ENCODE measurements at regions not wholly inside any gene's neighbourhood (a gene's known extent, or its start where the extent isn't known, plus 50 kb on each side); places are given as distances from the start of the nearest gene placed in this dataset.

DNA sequence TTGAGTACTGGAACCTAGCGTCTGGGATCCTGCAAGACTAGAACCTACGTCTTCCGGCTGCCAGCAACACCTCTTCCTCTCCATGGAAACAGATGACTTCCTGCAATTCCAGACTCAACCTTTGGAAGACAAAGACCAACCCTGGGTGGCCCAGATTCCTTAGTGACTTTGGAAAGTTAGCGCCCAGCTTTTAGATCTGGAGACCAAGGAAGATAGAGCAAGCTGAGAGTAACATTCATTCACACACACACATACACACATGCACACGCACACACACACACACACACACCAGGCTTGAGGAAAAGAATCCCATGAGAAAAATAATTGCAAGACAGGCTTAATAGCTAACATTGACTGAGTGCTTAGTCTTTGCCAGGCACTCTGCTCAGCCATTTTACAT is 788.9 kb downstream of the UQCRFS1 start:
- DNase-seq (ENCODE audit: extremely low spot score) = no peak
- TF ChIP-seq SUZ12 (IDR thresholded peaks at IDR 0.05) (no peak), ZNF384 (IDR thresholded peaks at IDR 0.05) (no peak), ARNT (IDR thresholded peaks at IDR 0.05) (no peak), FOXM1 (IDR thresholded peaks at IDR 0.05; ENCODE audit: borderline replicate concordance) (no peak), HDGF (IDR thresholded peaks at IDR 0.05; ENCODE audit: borderline replicate concordance) (no peak), L3MBTL2 (conservative IDR thresholded peaks at IDR 0.05) (no peak), CTBP1 (IDR thresholded peaks at IDR 0.05; ENCODE audit: borderline replicate concordance) (no peak), BHLHE40 (IDR thresholded peaks at IDR 0.05; ENCODE audit: borderline replicate concordance) (no peak), FOXA1 (IDR thresholded peaks at IDR 0.05) (no peak), FOXK2 (IDR thresholded peaks at IDR 0.05) (no peak), LEF1 (IDR thresholded peaks at IDR 0.05; ENCODE audit: borderline replicate concordance) (no peak), ELF4 (IDR thresholded peaks at IDR 0.05) (no peak), TARDBP (IDR thresholded peaks at IDR 0.05) (no peak), NFRKB (IDR thresholded peaks at IDR 0.05) (no peak), SP1 (IDR thresholded peaks at IDR 0.05) (no peak)
- TF ChIP-seq, protein P1, sequence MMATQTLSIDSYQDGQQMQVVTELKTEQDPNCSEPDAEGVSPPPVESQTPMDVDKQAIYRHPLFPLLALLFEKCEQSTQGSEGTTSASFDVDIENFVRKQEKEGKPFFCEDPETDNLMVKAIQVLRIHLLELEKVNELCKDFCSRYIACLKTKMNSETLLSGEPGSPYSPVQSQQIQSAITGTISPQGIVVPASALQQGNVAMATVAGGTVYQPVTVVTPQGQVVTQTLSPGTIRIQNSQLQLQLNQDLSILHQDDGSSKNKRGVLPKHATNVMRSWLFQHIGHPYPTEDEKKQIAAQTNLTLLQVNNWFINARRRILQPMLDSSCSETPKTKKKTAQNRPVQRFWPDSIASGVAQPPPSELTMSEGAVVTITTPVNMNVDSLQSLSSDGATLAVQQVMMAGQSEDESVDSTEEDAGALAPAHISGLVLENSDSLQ (IDR thresholded peaks at IDR 0.05) = no peak
- ChIA-PET POLR2A (no interaction called here), CTCF (no interaction called here)

DNA sequence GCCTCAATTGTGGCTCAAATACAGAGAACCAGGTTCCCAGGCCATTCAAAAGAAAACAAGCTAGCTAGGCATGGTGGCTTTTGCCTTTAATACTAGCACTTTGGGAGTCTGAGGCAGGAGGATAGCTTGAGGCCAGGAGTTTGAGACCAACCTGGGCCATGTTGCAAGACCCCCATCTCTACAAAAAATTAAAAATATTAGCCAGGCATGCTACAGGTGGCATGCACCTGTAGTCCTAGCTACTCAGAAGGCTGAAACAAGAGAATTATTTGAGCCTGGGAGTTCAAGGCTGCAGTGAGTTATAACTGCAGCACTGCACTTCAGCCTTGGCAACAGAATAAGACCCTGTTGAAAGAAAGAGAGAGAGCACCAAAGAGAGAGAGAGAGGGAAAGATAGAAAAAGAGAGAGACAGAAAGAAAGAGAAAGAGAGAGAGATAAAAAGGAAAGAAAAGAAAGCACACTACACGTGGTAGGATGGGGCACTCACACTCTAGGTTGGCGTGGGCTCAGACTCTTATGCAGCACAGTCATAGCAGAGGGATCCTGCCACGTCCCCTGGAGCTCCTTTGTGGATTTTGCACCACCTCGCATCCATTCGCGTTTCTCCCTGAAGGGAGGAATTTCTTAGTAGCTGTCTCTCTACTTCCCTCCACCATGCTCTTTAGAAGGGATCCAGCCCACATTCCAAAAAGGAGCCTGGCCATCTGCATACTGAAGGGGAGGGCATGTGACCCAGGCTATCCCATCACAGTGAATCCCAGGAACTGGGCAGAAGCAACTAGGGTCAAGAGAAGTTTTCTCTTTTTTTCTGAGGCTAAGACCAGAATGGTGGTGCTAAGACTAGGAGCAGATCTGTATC is 789.9 kb downstream of the UQCRFS1 start:
- POLR2A ChIA-PET = no interaction called here
- CTCF ChIA-PET = no interaction called here
- no peak for DNase-seq (ENCODE audit: extremely low spot score)
- TF ChIP-seq TARDBP (IDR thresholded peaks at IDR 0.05) = no peak

DNA sequence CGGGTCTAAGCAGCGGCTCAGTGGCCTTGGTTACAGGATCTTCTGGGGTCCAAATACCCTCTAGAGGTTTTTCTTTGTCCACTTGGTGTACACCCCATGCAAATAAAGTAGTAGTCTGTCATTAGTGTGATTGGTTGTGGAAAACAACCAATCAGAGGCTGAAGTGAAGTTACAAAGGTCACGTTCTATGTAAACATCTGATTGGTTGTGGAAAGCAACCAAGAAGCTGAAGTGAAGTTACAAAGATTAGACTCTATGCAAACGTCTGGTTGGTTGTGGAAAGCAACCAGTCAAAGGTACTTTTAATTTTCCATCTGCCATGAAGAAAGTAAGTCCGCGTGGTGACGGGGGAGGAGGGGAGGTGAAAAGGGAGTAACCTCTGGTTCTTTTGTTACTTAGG is 790.9 kb downstream of the UQCRFS1 start:
- ChIA-PET POLR2A (no interaction called here), CTCF (no interaction called here)
- DNase-seq (ENCODE audit: extremely low spot score) = no peak
- TF ChIP-seq FOXA1 (IDR thresholded peaks at IDR 0.05) (no peak), HDGF (IDR thresholded peaks at IDR 0.05; ENCODE audit: borderline replicate concordance) (no peak), TARDBP (IDR thresholded peaks at IDR 0.05) (no peak), CTBP1 (IDR thresholded peaks at IDR 0.05; ENCODE audit: borderline replicate concordance) (no peak), L3MBTL2 (conservative IDR thresholded peaks at IDR 0.05) (no peak), FOXM1 (IDR thresholded peaks at IDR 0.05; ENCODE audit: borderline replicate concordance) (no peak), NFRKB (IDR thresholded peaks at IDR 0.05) (no peak), SUZ12 (IDR thresholded peaks at IDR 0.05) (no peak), SP1 (IDR thresholded peaks at IDR 0.05) (no peak), BHLHE40 (IDR thresholded peaks at IDR 0.05; ENCODE audit: borderline replicate concordance) (no peak), ARNT (IDR thresholded peaks at IDR 0.05) (no peak), ELF4 (IDR thresholded peaks at IDR 0.05) (no peak), LEF1 (IDR thresholded peaks at IDR 0.05; ENCODE audit: borderline replicate concordance) (no peak), FOXK2 (IDR thresholded peaks at IDR 0.05) (no peak), ZNF384 (IDR thresholded peaks at IDR 0.05) (no peak)
- TF ChIP-seq, protein P1 (IDR thresholded peaks at IDR 0.05) = no peak

DNA sequence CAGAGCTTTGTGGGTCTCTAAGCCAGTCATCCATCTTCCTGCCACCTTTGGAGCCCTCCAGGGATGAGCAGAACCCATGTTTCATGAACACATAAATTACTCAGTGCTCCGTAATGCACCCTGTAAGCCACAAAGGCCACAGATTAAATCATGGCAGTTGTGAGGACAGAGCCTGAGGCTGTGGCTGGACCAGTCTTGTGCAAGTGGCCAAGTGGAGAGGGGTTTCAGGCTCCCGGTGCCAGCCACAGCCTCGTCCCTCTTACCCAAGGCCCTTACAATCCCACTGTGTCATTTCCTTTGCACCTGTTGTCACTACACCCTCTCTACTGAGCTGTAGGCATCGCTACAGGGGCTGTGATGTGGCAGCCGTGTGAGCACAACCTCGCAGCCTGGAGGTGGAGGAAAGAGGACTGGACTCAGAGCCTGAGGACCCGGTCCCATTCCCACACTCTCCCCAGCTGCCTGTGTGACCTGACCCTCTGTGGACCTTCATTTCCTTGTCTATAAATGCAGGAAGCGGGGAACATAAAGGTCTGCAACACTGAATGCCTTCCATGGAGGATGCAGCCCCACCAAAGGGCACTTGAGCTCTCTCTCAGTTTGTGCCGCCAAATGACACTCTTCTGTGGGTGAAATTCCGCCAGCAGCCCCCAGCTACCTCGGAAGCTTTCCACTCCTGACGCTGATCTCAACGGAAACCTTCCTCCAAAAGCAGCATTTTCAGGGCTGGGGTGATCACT is 792.0 kb downstream of the UQCRFS1 start:
- CTCF ChIA-PET = no interaction called here
- POLR2A ChIA-PET = no interaction called here
- DNase-seq (ENCODE audit: extremely low spot score) = no peak

DNA sequence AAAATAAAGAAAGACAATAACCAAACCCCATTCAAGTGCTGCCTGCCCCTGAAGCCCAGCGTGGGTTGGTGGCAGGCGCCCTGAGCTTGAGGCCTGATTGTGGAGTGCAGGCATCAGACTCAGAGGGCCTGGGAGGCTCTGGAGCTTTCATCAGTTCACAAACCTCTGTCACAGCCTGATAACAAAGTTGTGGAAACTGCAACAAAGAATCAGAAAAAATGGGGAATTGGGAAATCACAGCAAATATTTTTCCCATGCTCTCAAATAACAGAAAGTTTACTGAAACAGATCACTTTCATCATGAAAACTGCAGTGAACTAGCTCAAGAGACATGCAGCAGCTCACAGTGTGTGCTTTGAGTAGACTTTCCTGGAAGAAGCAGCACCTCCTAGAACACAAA is 793.6 kb downstream of the UQCRFS1 start:
- DNase-seq (ENCODE audit: extremely low spot score) = no peak
- POLR2A ChIA-PET = no interaction called here
- CTCF ChIA-PET = no interaction called here
- TF ChIP-seq L3MBTL2 (conservative IDR thresholded peaks at IDR 0.05) = no peak
- no peak for TF ChIP-seq BHLHE40 (IDR thresholded peaks at IDR 0.05; ENCODE audit: borderline replicate concordance)
- TF ChIP-seq SP1 (IDR thresholded peaks at IDR 0.05) = no peak
- no peak for TF ChIP-seq LEF1 (IDR thresholded peaks at IDR 0.05; ENCODE audit: borderline replicate concordance)
- TF ChIP-seq ELF4 (IDR thresholded peaks at IDR 0.05) = no peak
- TF ChIP-seq ZNF384 (IDR thresholded peaks at IDR 0.05) = no peak

More for the DNA sequence above, 792.0 kb downstream of the UQCRFS1 start:
- TF ChIP-seq HDGF (IDR thresholded peaks at IDR 0.05; ENCODE audit: borderline replicate concordance) (no peak), L3MBTL2 (conservative IDR thresholded peaks at IDR 0.05) (no peak), FOXA1 (IDR thresholded peaks at IDR 0.05) (no peak), ARNT (IDR thresholded peaks at IDR 0.05) (no peak), LEF1 (IDR thresholded peaks at IDR 0.05; ENCODE audit: borderline replicate concordance) (no peak), FOXM1 (IDR thresholded peaks at IDR 0.05; ENCODE audit: borderline replicate concordance) (no peak), ELF4 (IDR thresholded peaks at IDR 0.05) (no peak), SP1 (IDR thresholded peaks at IDR 0.05) (no peak), FOXK2 (IDR thresholded peaks at IDR 0.05) (no peak), ZNF384 (IDR thresholded peaks at IDR 0.05) (no peak)

DNA sequence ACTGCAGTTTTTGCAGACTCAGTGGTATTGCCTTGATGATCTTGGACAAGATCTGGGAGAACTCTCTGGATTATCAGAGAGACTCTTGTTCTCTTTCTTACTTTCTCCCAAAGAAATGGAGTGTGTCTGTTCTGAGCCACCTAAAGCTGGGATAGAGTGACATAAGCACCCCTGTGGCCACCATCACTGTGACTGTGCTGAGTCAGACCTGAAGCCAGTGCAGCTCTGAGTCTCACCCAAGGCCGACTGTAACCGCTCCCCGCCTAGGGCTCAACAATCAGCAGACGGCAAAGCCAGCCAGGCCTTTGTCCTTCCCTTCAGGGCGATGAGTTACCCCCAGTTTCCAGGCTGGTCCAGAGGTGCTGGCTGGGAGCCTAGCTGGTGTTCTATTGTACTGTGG is 795.6 kb downstream of the UQCRFS1 start:
- TF ChIP-seq FOXM1 (IDR thresholded peaks at IDR 0.05; ENCODE audit: borderline replicate concordance) (no peak), L3MBTL2 (conservative IDR thresholded peaks at IDR 0.05) (no peak), TARDBP (IDR thresholded peaks at IDR 0.05) (no peak), NFRKB (IDR thresholded peaks at IDR 0.05) (no peak), HDGF (IDR thresholded peaks at IDR 0.05; ENCODE audit: borderline replicate concordance) (no peak), FOXA1 (IDR thresholded peaks at IDR 0.05) (no peak), ELF4 (IDR thresholded peaks at IDR 0.05) (no peak), ARNT (IDR thresholded peaks at IDR 0.05) (no peak), CTBP1 (IDR thresholded peaks at IDR 0.05; ENCODE audit: borderline replicate concordance) (no peak), SP1 (IDR thresholded peaks at IDR 0.05) (no peak), LEF1 (IDR thresholded peaks at IDR 0.05; ENCODE audit: borderline replicate concordance) (no peak), ZNF384 (IDR thresholded peaks at IDR 0.05) (no peak), SUZ12 (IDR thresholded peaks at IDR 0.05) (no peak), BHLHE40 (IDR thresholded peaks at IDR 0.05; ENCODE audit: borderline replicate concordance) (no peak), FOXK2 (IDR thresholded peaks at IDR 0.05) (no peak)
- TF ChIP-seq, protein P1 (IDR thresholded peaks at IDR 0.05) = no peak
- POLR2A ChIA-PET = no interaction called here
- CTCF ChIA-PET = no interaction called here
- no peak for DNase-seq (ENCODE audit: extremely low spot score)
